GM12892 (cell line): ENCODE measurements at regions not wholly inside any gene's neighbourhood (a gene's known extent, or its start where the extent isn't known, plus 50 kb on each side); places are given as distances from the start of the nearest gene placed in this dataset.

ENCODE experiments used
- POLR2A ChIP-seq: IDR thresholded peaks from 2 replicates; pipeline ENCODE4 v1.6.1; 2011; ENCODE audit warnings: low read depth, low read length, control low read depth
- POLR2AphosphoS5 ChIP-seq: IDR thresholded peaks from 2 replicates; pipeline ENCODE4 v1.6.1; 2011; ENCODE audit warnings: low read depth, low read length, control low read depth
- TAF1 ChIP-seq: IDR thresholded peaks from 2 replicates; pipeline ENCODE4 v1.6.1; 2011; ENCODE audit warnings: low read depth, mild to moderate bottlenecking, control low read depth, low read length, borderline replicate concordance

GRCh38 chr2:18998491-18998890, 359.9 kb downstream of the OSR1 start:
- TF ChIP-seq POLR2A: no peak
- TF ChIP-seq POLR2AphosphoS5: no peak
- TF ChIP-seq TAF1: no peak
